Colonic mucosa (tissue), 4 donors: ENCODE measurements at regions not wholly inside any gene's neighbourhood (a gene's known extent, or its start where the extent isn't known, plus 50 kb on each side); places are given as distances from the start of the nearest gene placed in this dataset.

Experiments
- DNase-seq: peaks from one replicate; pipeline ENCODE4 v3.0.0-alpha.2; 2020
- H3K27ac ChIP-seq: fragments of 200-600 bp; one replicate; pipeline ENCODE4 v1.8.0; 2021
- H3K27me3 ChIP-seq: fragments of 200-600 bp; one replicate; pipeline ENCODE4 v1.8.0; 2021
- H3K36me3 ChIP-seq: fragments of 200-600 bp; one replicate; pipeline ENCODE4 v1.8.0; 2021
- H3K4me1 ChIP-seq: fragments of 200-600 bp; one replicate; pipeline ENCODE4 v1.8.0; 2021; ENCODE audit warnings: mild to moderate bottlenecking
- H3K4me3 ChIP-seq: fragments of 200-600 bp; one replicate; pipeline ENCODE4 v1.8.0; 2021
- H3K9ac ChIP-seq, 2 donors: one replicate each; pipeline ENCODE4 v1.7.0; 2013; ENCODE audit warnings: control low read depth in 2 of 2, low read depth in 2 of 2, low read length in 2 of 2
- H3K9me3 ChIP-seq: fragments of 200-600 bp; one replicate; pipeline ENCODE4 v1.8.0; 2021
- intact Hi-C: fragments of 100-400 bp; cut with DNase I; formaldehyde crosslinking; loops from one replicate; pipeline ENCODE4 v1.14.1; 2022
- TF ChIP-seq, protein P1 (sequence below): fragments of 200-600 bp; IDR thresholded peaks from one replicate; pipeline ENCODE4 v1.8.0; 2022; ENCODE audit warnings: antibody characterized with exemption, mild to moderate bottlenecking
- donor health status: healthy.
- donor health status: DM: no; HTN: no; CAD: no.
- donor health status: DM: no; HTN: no; CAD: no.

- Histone ChIP-seq H3K9ac (no peak overlapping the region), H3K9me3 (no peaks in the 10 kb centered on the region), H3K36me3 (no peaks in the 10 kb centered on the region), H3K4me3 (no peak overlapping the region), H3K27me3 (no peaks in the 10 kb centered on the region), H3K4me1 (no peaks in the 10 kb centered on the region), H3K27ac (no peak overlapping the region)
- DNase-seq = no peak
- intact Hi-C loops = no loop called here
- TF ChIP-seq, protein P1, sequence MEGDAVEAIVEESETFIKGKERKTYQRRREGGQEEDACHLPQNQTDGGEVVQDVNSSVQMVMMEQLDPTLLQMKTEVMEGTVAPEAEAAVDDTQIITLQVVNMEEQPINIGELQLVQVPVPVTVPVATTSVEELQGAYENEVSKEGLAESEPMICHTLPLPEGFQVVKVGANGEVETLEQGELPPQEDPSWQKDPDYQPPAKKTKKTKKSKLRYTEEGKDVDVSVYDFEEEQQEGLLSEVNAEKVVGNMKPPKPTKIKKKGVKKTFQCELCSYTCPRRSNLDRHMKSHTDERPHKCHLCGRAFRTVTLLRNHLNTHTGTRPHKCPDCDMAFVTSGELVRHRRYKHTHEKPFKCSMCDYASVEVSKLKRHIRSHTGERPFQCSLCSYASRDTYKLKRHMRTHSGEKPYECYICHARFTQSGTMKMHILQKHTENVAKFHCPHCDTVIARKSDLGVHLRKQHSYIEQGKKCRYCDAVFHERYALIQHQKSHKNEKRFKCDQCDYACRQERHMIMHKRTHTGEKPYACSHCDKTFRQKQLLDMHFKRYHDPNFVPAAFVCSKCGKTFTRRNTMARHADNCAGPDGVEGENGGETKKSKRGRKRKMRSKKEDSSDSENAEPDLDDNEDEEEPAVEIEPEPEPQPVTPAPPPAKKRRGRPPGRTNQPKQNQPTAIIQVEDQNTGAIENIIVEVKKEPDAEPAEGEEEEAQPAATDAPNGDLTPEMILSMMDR = no peak
Measured at GRCh38 chr2:13230221-13230620, 513.5 kb downstream of the TRIB2 start.

DNA sequence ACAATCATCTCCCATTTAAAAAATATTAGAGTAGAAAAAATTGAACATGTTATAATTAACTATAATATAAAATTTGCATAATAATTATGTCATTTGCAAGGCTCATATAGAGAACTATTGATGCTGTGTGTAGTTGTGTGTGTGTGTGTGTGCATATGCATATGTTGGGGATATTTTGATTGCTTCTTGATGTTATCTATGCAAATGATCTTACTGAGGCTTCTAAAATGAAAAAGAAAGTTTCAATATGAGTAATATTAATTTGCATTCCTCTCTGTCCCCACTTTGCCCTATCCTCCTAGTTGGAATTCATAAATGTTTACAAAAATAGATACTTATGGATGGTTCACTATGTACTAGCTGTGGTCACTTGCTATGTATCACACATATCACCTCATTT lies 523.3 kb downstream of the TRIB2 start:
- Histone ChIP-seq H3K27me3 (no peaks in the 10 kb centered on the region), H3K4me1 (no peaks in the 10 kb centered on the region), H3K9ac (no peak overlapping the region), H3K9me3 (no peaks in the 10 kb centered on the region), H3K27ac (no peak overlapping the region), H3K36me3 (no peaks in the 10 kb centered on the region), H3K4me3 (no peak overlapping the region)
- intact Hi-C loops = no loop called here
- TF ChIP-seq, protein P1 = no peak
- DNase-seq = no peak

GRCh38 chr2:13240789-13241487 lies 524.2 kb downstream of the TRIB2 start:
- Histone ChIP-seq H3K9me3 (no peaks in the 10 kb centered on the region), H3K27me3 (no peaks in the 10 kb centered on the region), H3K4me3 (no peak overlapping the region), H3K27ac (no peak overlapping the region), H3K36me3 (no peaks in the 10 kb centered on the region), H3K4me1 (no peaks in the 10 kb centered on the region), H3K9ac (no peak overlapping the region)
- no peak for DNase-seq
- TF ChIP-seq, protein P1 = no peak
- intact Hi-C loops = no loop called here

- no peaks in the 10 kb centered on the region for H3K4me1 ChIP-seq
- DNase-seq = no peak
- TF ChIP-seq, protein P1 = no peak
- no peaks in the 10 kb centered on the region for H3K36me3 ChIP-seq
- no peaks in the 10 kb centered on the region for H3K9me3 ChIP-seq
- H3K27ac ChIP-seq = no peak overlapping the region
- H3K9ac ChIP-seq = no peak overlapping the region
- intact Hi-C loops = no loop called here
- no peaks in the 10 kb centered on the region for H3K27me3 ChIP-seq
- no peak overlapping the region for H3K4me3 ChIP-seq
Measured at GRCh38 chr2:13252615-13253014, 535.9 kb downstream of the TRIB2 start.

GRCh38 chr2:13255485-13255884 lies 538.7 kb downstream of the TRIB2 start:
- TF ChIP-seq, protein P1 = no peak
- H3K4me3 ChIP-seq = no peak overlapping the region
- no peaks in the 10 kb centered on the region for H3K27me3 ChIP-seq
- no peaks in the 10 kb centered on the region for H3K36me3 ChIP-seq
- no peak overlapping the region for H3K9ac ChIP-seq
- intact Hi-C loops = no loop called here
- H3K27ac ChIP-seq = no peak overlapping the region
- H3K9me3 ChIP-seq = no peaks in the 10 kb centered on the region
- DNase-seq = no peak
- H3K4me1 ChIP-seq = no peaks in the 10 kb centered on the region
